ENCODE measurements at regions not wholly inside any gene's neighbourhood (a gene's known extent, or its start where the extent isn't known, plus 50 kb on each side); places are given as distances from the start of the nearest gene placed in this dataset.

DNA sequence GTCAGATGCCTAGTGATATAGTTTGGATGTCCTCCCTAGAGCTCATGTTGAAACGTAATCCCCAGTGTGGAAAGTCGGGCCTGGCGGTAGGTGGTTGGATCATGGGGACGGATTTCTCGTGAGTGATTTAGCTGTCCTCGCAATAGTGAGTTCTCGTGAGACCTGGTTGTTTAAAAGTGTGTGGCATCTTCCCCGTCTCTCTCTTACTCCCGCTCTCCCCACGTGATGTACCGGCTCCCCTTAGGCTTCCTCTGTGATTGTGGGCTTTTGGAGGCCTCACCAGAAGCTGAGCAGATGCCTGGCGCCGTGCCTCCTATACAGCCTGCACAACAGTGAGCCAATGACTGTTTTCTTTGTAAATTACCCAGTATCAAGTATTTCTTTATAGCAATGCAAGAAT is 264.5 kb downstream of the TTLL7 start:
- no peak for DNase-seq (ENCODE audit: low read depth)

DNA sequence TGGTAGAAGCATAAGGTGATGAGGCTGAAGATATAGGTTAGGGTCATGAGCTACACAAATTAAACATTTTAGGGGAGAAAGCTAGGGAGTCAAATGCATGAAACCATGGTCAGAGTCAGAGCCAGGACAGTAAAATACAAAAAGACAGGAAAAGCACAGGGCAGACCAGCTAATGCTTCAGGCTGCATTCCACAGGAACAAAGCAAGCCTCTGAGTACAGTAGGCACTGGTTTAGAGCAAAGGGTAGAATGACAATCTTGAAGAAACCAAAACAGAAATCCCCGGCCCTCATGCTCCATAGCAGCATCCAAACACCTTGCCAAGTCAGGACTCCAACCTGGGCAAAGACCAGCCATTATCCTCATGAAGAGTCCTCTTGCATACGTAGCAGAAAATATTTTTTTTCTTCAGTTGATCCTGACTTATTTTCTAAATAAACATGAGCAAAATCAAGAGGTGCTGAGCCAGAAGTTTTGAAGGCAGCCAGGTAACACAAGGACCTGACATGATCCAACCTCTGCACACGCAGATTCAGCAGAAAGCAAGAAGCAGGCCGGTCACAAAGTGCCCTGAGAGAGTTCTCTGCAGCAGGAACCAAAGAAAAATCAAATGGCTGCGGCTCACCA is 273.1 kb downstream of the TTLL7 start:
- DNase-seq (ENCODE audit: low read depth), result no peak

DNA sequence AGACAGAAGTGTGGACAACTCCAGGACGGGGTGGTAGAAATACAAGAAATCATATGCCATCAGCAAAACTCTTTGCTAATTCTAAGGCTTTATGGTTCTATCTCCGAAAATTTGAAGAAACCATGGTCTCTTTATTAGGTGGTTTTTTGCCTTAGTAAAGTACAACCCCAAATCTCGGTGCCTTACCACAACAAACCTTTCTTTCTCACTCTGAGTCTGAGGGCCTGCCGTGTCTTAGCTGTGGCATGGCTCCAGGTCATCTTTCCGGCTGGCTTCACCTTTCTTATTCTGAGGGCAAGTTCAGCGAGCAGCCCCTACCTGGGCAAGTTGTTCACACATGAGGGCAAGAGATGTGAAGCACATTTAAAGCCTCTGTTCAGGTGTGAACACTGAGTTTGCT is 280.6 kb downstream of the TTLL7 start:
- DNase-seq (ENCODE audit: low read depth), result no peak

- no peak for DNase-seq (ENCODE audit: low read depth)
Measured at GRCh38 chr1:83717785-83718184, 281.1 kb downstream of the TTLL7 start.

DNA sequence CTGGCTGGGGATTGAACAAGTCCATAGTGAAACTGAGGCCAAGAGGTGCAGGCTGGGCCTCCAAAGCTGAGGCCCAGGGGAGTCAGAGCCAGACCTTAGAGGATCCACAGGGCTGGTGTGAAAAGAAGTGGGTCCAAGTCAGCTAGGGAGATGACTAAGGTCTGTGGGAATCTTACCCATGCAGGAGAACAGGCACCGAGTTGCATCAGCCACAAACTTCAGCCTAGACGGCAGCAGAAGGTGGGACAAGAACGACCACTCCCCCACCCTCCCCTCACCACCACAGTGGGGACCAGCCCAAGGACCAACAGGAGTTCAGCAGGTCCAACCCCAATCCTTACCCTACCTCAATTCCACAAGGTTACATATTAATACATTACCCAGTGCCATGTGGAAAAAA is 282.3 kb downstream of the TTLL7 start:
- no peak for DNase-seq (ENCODE audit: low read depth)

GRCh38 chr1:83715550-83715949 is 283.4 kb downstream of the TTLL7 start:
- DNase-seq (ENCODE audit: low read depth), result no peak

- DNase-seq (ENCODE audit: low read depth), result no peak
Measured at GRCh38 chr1:83709662-83710061, 289.3 kb downstream of the TTLL7 start.

DNA sequence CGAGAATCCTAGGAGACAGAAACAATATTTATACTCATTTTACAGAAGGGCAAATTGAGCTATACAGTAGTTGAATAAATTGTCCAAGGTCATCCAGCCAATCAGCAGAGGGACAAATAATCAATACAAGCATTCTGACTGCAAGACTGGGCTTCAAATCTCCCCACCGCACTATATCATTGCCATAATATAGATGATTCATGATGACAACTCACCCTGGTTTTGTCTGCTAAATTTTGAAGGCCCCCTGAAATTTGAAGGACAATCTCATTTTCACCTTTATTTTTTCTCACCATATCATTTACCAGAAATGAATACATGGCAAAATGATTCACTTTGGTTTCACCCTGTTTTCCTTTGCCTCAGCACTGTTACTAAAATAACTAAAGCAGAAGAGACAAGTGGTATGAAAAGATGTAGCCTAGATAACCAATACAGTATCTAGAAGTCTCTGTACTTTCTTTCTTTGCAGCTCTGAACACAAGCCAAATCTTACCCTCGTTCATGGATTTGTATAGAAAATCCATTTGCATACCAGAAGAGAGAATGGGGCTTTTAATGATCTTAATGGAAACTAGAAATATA is 292.5 kb downstream of the TTLL7 start:
- DNase-seq (ENCODE audit: low read depth), result no peak

DNA sequence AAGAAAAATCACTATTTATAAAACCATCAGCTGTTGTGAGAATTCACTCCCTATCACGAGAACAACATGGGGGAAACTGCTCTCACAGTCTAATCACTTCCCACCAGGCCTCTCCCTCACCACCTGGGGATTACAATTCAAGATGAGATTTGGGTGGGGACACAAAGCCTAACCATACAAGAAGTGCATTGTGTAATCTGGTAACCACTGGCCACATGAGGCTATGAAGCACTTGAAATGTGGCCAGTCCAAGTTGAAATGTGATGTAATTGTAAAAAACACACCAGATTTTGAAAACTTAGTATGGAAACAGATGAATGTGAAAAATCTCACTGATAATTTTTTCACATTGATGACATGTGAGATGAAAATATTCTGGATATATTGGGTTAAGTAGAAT is 293.8 kb downstream of the TTLL7 start:
- DNase-seq (ENCODE audit: low read depth), result no peak

DNA sequence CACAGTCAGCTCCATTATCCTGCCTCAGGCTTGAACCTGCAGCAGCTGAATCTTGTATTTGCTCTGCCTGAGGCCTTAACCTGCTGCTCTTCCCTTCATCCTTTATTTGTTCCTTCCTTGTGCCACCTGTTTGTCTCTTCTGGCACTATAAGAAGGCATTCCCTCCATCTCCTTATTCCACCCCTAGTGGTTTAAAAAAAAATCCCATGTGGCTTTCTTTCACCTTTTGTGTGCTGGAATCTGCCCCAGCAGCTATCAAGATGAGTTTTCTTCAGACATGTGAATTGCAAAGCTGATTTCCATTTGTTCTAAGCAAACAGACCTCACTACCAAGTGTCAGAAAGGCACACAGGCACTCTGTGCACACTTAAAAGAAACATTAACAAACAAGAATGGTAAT is 294.6 kb downstream of the TTLL7 start:
- no peak for DNase-seq (ENCODE audit: low read depth)

- no peak for DNase-seq (ENCODE audit: low read depth)
Measured at GRCh38 chr1:83702356-83702755, 296.6 kb downstream of the TTLL7 start.

DNA sequence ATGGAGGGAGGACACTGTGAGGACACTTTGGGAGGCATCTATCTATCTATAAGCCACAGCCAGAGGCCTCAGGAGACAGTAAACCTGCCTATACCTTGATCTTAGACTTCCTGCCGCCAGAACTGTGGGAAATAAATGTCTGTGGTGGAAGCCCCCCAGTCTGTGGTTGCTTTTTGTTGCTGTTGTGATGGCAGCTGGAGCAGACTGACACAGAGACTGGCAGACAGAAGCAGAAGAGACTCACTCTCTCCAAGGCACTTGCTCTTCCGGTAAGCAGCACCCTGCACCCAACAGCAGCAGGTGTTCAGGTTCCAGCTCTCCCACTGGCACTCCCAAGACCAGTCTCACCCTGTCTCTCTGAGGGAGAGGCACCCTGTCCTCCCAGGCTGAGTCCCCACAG is 297.6 kb downstream of the TTLL7 start:
- DNase-seq (ENCODE audit: low read depth), result no peak

- DNase-seq (ENCODE audit: low read depth), result no peak
Measured at GRCh38 chr1:83698644-83699043, 300.3 kb downstream of the TTLL7 start.

- no peak for DNase-seq (ENCODE audit: low read depth)
Measured at GRCh38 chr1:83697961-83698360, 301.0 kb downstream of the TTLL7 start.

DNA sequence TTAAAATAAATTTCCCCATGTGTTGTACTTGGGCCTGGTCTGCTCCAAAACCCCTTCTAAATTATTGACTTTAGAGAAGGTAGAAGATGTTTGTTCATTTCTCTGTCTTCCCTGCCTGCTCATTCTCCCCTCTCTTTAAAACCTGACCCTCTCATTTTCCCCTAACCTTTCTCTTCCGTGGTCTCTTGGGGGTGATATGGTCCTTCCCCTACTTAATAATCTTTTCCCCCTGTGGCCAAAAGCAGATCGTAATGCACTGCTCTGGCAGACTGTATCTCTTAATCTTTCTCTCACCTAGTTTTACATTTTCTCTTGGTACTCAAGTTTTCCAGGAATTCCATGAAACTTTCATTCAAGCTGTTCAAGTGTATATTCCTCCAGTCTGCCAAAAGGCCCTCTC is 301.7 kb downstream of the TTLL7 start:
- no peak for DNase-seq (ENCODE audit: low read depth)

GRCh38 chr1:83694449-83694848 is 304.5 kb downstream of the TTLL7 start:
- no peak for DNase-seq (ENCODE audit: low read depth)

DNA sequence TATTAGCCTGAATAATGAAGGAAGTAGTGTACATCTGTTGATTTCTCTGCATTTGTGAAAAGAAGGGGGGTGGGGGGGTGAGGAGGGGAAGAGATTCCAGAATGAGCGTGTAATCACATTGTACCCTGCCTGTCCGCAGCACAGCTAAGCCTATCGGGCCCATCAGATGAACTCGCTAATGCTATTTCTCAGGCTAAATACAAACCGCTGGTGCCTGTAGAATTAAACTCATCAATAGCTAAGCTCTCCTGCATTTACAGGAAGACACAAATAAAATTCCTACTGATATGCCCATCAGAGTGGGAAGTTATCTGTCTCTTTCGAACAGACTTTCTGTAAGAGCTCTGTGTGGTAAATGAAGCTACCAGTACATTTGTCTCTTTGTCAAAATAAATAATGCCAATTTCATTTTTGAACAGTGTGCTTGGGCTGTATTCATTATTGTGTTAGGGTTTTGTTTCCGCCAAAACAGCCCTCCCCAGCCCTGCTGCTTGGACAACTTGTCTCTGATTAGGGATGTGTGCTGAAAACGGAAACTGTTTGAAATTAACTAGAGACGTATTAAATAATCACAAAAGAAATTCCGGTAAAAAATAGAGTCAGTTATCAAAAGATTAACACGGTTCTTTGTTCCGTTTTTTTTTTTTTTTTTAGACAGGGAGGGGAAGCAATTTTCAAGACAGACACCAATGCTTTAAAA is 305.4 kb downstream of the TTLL7 start:
- no peak for DNase-seq (ENCODE audit: low read depth)

DNA sequence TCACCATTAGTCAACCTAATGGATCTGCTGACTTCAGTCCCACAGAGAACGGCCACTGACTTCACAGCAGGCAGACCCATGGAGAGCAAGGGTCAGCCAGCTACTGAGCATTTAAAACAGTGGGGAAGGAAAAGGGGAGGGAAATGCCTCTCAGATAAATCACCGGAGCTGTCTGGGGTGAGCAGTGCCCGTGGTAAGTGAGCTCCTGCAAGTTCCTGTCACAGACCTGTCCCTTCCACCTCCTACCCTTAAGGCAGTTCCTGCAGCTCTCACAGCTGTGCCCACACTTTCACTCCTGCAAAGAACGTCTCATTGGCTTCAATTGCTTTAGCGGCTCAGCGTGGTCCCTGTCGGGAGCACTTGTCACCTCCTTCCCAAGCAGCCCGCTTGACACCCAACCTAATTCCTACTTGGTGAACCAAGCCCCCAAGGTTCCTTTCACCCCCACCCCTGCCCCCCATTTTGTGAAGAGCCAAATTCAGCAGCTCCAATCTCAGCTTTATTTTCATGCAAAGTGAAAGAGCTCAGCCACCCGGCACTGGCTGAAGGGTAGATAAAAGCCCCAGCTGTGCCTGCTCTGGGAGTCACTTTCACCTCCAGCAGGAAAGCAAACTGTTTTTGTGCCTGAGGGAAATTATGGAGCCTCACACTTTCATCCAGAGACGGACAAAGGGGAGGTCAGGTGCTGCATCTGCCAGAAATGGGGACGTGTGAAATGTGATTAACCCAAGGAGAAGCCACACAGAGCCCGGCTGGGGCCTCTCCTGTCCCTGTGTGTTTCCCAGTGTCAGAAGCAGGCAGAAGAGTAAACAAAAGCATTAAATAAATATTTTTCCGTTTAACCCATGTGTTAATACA is 306.2 kb downstream of the TTLL7 start:
- DNase-seq (ENCODE audit: low read depth), result peak; percentile 64

DNA sequence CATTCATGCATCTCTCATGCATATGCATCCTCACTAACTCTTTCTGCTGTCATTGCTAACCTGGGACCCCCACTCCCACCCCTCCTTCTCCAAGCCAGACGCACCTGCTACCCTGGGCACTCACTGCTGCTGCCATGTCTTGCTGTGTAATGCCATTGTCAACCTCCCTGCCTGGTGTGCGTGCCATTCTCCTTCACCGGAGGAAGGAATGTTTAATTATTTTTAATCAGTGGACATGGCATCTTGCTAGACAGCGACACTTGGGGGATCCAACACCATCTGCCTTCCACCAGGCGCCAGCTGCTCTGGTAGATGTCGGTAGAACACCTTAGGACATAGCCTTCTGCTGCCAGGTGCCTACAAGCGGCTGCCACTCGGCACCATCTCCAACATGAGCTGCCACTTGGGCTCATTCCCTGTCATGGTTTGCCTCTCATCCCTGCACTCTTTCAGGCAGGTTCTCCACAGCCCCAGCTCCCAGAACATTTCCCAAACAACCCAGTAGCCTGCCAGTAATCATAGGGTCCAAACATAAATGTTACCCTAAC is 306.9 kb downstream of the TTLL7 start:
- DNase-seq (ENCODE audit: low read depth), result no peak

- DNase-seq (ENCODE audit: low read depth), result no peak
Measured at GRCh38 chr1:83689921-83690868, 308.7 kb downstream of the TTLL7 start.

GRCh38 chr1:83682132-83682531 is 316.8 kb downstream of the TTLL7 start:
- DNase-seq (ENCODE audit: low read depth), result no peak

Data from HT1080 (cell line).